SW480 (cell line): ENCODE measurements at regions not wholly inside any gene's neighbourhood (a gene's known extent, or its start where the extent isn't known, plus 50 kb on each side); places are given as distances from the start of the nearest gene placed in this dataset.
"Not testable (repeated sequence)": the region's sequence is repeated elsewhere in the genome, so short reads cannot be mapped to it uniquely, and the experiment has no call there.

ENCODE experiments used
- DNase-seq: peaks from one replicate; pipeline ENCODE4 v3.0.0-alpha.2; 2016; ENCODE audit warnings: low spot score

GRCh38 chr7:127530148-127530547 is 55.2 kb downstream of the GCC1 start:
- no peak for DNase-seq

- no peak for DNase-seq
These were observed 57.8 kb downstream of the GCC1 start for GRCh38 chr7:127527561-127527960.

GRCh38 chr7:127525866-127526480 is 59.4 kb downstream of the GCC1 start:
- no peak for DNase-seq

DNA sequence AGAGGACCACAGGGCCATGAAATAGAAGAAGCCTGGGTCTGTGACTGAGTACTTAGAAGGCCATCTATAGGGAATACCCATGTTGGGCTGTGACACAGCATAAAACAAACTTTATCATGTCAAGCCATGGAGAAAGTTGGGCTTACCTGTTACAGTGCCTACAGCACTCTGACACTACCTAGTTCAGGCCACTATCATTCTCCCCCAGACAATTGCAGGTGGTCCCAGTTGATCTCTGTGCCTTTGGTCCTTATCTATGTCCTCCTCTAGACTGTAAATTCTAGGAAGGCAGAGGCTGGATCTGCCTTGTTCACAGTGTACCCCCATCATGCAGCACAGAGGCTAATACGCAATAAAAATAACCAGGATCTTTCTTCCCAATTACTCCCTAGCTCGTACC is 69.1 kb downstream of the GCC1 start:
- no peak for DNase-seq

GRCh38 chr7:127514499-127514898 is 70.9 kb downstream of the GCC1 start:
- DNase-seq, result peak; percentile 73

- no peak for DNase-seq
These were observed 72.1 kb downstream of the GCC1 start for GRCh38 chr7:127513311-127513710.

DNA sequence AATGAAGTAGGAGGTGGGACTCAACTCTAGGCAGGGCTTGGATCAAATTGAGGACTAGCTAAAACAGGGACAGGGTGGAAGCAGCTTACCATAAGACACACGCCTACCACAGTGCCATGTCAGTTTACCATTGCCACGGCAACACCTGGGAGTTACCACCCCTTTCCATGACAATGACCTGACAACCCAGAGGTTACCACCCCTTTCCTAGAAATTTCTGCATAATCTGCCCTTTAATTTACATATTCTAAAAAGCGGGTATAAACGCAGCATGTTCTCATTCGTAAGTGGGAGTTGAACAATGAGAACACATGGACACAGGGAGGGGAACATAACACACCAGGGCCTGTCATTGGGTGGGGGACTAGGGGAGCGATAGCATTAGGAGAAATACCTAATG is 72.7 kb downstream of the GCC1 start:
- no peak for DNase-seq

GRCh38 chr7:127504715-127505114 is 80.7 kb downstream of the GCC1 start:
- DNase-seq, result peak; percentile 21

DNA sequence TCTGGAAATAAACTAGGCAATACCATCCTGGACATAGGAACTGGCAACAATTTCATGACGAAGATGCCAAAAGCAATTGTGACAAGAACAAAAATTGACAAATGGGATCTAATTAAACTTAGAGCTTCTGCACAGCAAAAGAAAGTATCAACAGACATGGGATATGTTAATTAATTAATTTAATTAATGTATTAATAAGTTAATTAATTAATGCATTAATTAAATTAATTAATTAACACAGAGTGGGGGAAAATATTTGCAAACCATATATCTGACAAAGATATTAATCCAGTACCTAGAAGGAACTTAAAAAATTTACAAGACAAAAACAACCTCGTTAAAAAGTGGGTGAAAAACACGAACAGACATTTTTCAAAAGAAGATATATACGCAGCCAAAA is 83.6 kb downstream of the GCC1 start:
- no peak for DNase-seq

DNA sequence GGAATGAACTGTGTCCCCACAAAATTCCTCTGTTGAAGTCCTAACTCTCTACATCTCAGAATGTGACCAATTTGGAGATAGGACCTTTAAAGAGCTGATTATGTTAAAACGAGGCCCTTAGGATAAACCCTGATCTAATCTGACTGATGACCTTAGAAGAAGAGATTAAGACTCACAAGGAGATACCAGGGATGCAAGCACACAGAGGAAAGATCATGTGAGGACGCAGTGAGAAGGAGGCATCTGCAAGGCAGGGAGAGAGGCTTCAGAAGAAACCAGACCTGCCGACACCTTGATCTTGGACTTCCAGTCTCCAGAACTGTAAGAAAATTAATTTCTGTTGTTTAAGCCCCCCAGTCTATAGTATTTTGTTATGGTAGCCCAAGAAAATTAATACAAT is 94.9 kb upstream of the ZNF800 start:
- DNase-seq, result no peak

GRCh38 chr7:127486654-127487053 is 94.1 kb upstream of the ZNF800 start:
- peak; percentile 25 for DNase-seq

DNA sequence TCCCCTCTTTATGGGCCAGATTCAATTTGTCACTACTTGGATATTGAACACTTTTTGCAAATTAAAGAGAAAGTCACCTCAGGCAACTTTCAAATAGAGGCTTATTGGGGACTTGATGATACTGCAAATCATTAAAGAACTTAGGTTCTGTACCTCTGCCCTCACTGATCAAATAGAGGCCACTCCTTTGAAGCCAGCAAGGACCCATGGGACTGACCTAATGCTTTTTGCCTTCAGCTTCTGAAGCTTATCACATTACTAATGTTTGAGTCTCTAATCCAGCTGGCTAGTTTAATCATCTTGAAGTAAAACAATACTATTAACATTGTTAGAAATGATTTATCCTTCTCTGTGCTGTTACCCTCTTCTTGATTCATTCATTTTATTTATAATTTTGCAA is 93.0 kb upstream of the ZNF800 start:
- DNase-seq, result no peak

- no peak for DNase-seq
These were observed 92.4 kb upstream of the ZNF800 start for GRCh38 chr7:127484954-127485353.

GRCh38 chr7:127478461-127478860 is 86.0 kb upstream of the ZNF800 start:
- DNase-seq, result no peak

DNA sequence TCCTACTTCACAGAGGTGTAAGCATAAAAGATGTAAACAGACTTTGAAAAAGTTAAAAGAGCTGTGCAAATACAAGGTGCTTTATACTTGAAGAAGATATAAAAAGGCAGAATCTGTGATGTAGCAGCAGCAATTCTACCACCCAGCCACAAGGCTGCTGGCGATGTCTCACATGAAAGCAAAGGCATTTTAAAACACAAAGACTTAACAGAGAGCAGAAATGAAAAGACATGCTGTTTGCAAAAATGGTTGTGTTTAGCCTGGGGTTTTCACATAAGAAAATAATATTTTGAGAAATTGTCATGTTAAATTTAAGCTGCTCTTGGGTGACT is 85.5 kb upstream of the ZNF800 start:
- no peak for DNase-seq

DNA sequence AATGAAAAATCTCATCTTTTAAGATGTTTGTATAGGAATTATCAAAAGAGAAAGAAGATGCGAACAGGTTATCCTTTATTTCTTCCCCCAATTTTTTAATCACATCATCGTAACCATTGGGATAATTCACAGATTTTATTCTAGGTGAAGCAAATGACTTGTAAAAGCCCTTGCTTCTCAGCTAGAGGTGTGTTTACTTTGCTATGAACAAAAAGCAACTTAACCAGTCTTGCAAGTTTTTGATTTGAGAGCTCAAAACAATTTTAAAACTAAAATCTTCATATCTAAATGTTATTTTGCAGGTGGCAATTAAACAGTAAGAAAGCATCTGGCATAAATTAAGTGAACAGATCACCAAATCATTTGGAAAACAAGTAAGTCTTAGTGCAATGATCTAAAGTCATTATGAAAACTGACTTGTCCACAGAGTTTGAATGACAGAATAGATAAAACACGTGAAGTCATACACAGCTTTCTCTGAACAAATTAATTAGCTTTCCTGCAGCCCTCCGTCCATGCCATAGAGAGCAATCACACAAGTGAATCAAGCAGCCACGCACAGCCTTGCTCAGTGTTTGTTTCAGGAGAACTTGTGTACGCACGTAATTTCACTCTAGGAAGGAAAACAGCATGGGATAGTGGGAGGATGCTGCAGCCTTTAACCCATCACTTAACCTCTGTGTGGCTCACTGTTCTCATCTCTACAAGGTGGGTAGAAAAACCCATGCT is 85.0 kb upstream of the ZNF800 start:
- no peak for DNase-seq

- DNase-seq, result no peak
These were observed 84.1 kb upstream of the ZNF800 start for GRCh38 chr7:127476618-127477017.

GRCh38 chr7:127474457-127474856 is 81.9 kb upstream of the ZNF800 start:
- no peak for DNase-seq

DNA sequence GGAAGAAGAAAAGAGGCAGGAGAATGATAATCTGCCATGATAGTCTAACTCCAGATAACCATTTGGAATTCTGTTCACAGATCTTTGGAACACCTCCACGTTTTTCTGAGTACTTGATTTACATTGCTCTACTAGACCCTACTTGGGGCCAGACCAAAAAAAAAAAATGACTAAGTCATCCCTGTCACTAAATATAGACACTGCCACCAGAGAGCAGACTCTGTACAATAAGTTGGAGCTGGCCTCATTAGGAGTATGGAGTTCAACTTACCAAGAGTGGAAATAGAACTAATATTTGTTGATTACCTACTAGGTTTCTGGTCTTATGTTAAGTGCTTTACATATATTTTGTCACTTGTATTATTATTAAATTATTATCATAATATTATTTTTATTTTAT is 80.9 kb upstream of the ZNF800 start:
- no peak for DNase-seq

DNA sequence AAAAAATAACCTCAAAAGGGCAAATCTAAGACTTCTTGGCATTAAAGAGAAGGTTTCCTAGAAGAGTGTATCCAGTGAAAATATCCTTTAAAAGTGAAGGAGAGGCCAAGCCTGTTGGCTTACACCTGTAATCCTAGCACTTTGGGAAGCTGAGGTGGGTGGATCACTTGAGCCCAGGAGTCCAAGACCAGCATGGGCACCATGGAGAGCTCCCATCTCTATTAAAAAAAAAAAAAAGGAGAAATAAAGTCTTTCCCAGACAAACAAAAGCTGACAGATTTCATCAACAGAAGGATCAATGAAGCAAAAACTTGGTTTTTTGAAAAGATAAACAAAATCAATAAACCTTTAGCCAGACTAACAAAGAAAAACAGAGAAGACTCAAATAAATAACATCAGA is 67.6 kb upstream of the ZNF800 start:
- no peak for DNase-seq

- not testable (repeated sequence) for DNase-seq
These were observed 58.8 kb upstream of the ZNF800 start for GRCh38 chr7:127451258-127451657.

GRCh38 chr7:127448566-127448965 is 56.1 kb upstream of the ZNF800 start:
- no peak for DNase-seq

DNA sequence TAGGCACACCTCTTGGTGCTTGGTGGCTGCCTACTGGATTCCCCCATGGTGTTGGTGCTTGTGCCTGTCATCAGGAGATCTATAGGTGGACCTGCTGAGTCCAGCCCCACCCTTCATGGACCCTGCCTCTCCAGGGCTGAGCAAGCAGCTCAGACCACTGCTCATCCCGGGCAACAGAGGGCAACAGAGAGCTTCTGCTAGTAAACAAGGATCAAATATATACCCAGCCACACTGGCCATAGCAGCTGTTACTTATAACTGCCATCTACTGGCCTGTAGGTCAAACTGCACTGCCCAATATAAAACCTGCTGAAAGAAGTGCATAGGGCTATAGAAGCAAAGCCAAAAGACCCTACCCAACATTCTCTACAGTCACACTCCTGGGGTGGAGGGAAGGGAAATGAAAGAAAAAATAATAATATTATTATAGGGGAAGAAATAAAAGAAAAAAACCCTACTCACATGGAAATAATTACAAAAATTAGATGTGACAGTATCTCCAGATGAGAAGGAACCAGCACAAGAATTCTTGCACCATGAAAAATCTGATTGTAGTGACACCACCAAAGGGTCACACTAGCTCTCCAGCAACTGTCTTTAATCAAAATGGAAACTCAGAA is 54.9 kb upstream of the ZNF800 start:
- peak; percentile 61 for DNase-seq

DNA sequence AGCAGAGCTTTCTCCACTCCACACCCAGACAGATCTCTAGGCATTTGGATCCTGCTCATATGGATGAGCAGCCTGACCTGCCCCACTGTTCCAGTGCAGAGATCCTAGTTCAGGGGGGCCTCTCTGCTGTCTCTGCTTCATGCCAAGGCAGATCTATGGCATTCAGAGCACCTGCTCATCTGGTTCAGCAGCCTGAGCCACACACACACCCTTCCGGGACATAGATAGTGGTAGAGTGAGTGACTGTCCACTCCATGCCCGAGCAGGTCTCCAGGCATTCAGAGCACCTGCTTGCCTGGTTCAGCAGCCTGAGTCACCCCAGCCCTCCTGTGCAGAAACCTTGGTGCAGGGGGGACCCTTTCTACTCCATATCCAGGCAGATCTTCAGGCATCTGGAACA is 54.3 kb upstream of the ZNF800 start:
- DNase-seq, result no peak
